Right ventricle myocardium inferior (tissue), 1 donor: ENCODE measurements at regions not wholly inside any gene's neighbourhood (a gene's known extent, or its start where the extent isn't known, plus 50 kb on each side); places are given as distances from the start of the nearest gene placed in this dataset.

ENCODE experiments used
- ATAC-seq: fragments of 200-7000 bp; cut with Tn5 transposase; one replicate; pipeline ENCODE4 v1.9.1; 2020; ENCODE audit warnings: mild to moderate bottlenecking, moderate library complexity
- DNase-seq: peaks from one replicate; pipeline ENCODE4 v3.0.0; 2021; ENCODE audit errors: missing footprints
- intact Hi-C: fragments of 100-400 bp; cut with DNase I; formaldehyde crosslinking; loops from one replicate; pipeline ENCODE4 v1.11.0; 2022
- donor health status: DM: no; HTN: yes; CAD: no; lungs with severe emphysema.

DNA sequence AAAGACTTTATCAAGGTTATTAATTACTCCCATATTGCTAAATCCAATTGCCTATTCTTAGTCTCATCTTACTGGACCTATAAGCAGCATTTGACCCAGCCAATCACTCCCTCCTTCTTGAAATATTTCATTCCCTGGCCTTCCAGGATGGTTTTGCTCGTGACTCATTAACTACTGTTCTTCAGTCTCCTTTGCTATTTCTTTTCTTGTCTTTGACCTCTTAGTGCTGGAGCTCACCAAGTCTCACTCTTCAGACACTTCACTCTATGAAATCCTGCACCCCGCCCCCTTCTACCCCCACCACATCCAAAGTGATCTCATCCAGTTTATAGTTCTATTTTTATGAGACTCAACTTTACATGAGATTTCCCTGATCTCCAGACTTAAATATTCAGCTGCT, 803.1 kb upstream of the WWC1 start:
- ATAC-seq, result no peak
- intact Hi-C loops, result no loop called here

DNA sequence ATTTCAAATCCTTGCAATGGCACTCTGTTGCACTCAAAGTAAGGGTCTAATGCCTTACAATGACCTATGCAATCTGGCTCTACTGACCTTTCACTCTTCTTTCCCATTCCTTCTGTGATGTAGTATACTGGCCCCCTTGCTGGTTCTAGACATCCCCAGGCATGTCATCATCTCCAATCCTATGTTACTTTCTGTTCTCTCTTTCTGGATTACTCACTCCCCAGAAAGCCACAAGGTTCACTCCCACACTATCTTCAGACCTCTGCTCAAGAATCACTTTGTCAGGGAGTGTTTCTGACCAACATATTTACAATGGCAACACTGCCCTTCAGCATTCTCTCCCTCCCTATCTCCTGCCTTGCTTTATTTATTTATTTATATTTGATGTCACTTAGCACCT, 802.2 kb upstream of the WWC1 start:
- intact Hi-C loops, result no loop called here
- DNase-seq (no peak), ATAC-seq (no peak)

More for the DNA sequence above, 803.1 kb upstream of the WWC1 start:
- DNase-seq, result no peak

- DNase-seq, result no peak
- intact Hi-C loops, result no loop called here
- no peak for ATAC-seq
Measured at GRCh38 chr5:167503926-167504720, 787.3 kb upstream of the WWC1 start.

DNA sequence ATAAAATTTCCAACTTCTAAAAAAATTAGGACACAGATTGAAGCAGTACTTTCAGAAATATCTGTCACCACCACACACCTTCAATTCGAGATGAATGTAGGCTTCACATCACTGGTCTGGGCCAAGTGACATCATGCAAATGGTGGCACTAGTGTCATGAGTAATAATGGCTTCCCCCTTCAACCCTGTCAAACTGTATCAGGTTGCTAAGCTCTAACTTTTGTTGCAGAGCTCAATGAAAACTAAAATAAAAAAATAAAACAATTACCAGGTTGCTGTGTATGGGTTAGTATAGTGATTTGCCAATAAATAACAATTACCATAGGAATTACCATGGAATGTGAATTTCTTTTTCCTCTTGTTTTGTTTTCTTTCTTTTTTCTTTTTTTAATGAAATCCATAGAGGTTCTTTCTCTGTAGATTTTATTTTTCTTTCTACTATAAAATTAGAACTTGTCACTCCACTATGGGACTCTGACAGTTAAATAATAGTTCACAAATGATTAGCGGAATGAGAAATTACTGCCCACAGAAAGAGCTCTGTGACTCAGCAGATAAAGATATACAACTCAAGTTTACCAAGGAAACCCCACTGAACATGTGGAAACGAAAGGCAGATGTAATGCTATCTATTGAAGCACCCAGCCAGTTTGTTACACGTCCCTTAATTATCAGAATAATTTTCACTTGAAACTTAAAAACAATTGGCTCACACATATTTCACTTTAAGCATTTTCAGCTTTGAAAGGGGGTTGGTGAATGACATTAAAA, 783.8 kb upstream of the WWC1 start:
- intact Hi-C loops, result no loop called here
- DNase-seq, result no peak
- ATAC-seq, result no peak

DNA sequence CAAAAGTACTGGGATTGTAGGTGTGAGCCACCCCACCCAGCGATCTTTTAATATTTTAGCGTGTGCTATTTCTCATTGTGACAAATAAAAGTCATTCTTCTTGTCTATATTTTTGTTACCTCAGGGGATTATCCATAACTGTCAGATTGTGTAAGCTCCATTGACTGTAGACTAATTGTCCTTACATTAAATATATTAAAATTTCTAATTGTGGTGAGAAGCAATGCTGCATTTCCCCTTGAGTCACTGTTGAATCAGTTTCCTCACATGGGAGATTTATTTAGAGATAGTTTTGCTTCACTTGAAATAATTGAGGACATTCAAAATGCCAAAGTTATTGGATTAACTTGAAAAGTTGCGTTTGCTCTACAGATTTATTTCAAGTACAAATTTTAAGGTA, 782.4 kb upstream of the WWC1 start:
- DNase-seq (no peak), ATAC-seq (no peak)
- intact Hi-C loops, result no loop called here

- ATAC-seq, result no peak
- intact Hi-C loops, result no loop called here
- no peak for DNase-seq
Measured at GRCh38 chr5:167511276-167511675, 780.2 kb upstream of the WWC1 start.

- ATAC-seq, result no peak
- intact Hi-C loops, result no loop called here
- DNase-seq, result no peak
Measured at GRCh38 chr5:167512111-167512510, 779.3 kb upstream of the WWC1 start.

- intact Hi-C loops, result no loop called here
- ATAC-seq (no peak), DNase-seq (no peak)
Measured at GRCh38 chr5:167513381-167513780, 778.1 kb upstream of the WWC1 start.

DNA sequence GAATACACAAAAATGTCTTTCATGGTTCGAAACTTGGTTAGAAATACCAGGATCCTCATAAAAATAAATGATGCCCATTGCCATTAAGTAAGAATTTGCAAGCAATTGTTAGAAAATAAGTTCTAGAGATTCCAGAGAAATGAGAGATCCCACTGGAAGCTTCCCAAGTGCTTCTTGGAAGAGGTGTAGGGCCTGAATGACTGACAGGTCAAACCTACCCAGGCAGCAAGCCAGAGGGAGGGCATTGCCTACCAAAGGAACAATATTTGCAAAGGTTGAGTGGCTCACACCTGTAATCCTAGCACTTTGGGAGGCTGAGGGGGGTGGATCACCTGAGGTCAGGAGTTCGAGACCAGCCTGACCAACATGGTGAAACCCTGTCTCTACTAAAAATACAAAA, 777.0 kb upstream of the WWC1 start:
- intact Hi-C loops, result no loop called here
- ATAC-seq (no peak), DNase-seq (no peak)

GRCh38 chr5:167525004-167525403, 766.4 kb upstream of the WWC1 start:
- intact Hi-C loops, result no loop called here
- DNase-seq (no peak), ATAC-seq (no peak)

GRCh38 chr5:167528651-167529050, 762.8 kb upstream of the WWC1 start:
- ATAC-seq (no peak), DNase-seq (no peak)
- intact Hi-C loops, result no loop called here

- no peak for ATAC-seq
- DNase-seq, result no peak
- intact Hi-C loops, result no loop called here
Measured at GRCh38 chr5:167530548-167530947, 760.9 kb upstream of the WWC1 start.

DNA sequence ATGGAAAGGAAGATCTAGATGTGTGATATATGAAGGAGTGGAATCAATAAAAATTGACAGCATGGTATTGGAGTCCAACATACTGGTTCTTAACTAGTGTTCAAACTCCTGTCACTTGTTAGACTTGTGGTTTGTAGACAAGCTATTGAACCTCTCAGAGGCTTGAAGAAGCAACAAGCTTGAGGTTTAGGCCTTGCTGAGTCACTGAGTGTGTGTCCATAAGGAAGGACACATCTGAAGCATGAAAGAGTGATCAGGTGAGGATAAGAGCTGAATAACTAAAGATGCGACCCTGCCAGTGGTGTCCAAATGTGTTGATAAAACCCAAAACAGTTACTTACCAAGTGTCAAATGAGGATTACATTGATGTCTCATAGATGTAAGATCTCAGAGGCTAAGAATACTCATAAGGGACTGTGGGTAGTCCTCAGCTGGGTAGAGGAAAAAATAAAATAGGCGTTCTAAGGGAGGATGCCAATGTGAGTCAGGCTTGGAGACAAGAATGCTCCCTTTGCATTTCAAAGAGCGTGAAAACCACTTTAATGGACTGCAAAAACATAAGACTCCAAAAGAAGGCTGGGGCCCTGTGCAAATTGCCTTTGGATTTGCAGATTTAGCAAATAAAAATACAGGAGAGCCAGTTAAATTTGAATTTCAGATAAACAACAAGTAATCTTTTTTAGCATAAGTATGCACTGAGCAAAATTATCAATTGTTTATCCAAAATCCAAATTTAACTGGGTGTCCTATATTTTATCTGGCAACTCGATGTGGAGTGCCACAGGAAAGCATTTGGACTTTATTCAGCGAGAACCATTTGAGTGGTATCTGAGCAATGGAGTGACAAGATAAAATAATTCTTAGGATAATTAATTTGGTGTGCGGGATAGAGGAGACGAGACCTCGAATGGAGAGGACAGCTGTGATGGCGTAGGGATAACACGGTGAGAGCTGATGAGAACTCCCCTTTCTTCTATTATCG, 757.3 kb upstream of the WWC1 start:
- intact Hi-C loops, result no loop called here

GRCh38 chr5:167539747-167540146, 751.7 kb upstream of the WWC1 start:
- ATAC-seq, result no peak
- no peak for DNase-seq
- intact Hi-C loops, result no loop called here

More for the DNA sequence above, 757.3 kb upstream of the WWC1 start:
- ATAC-seq (no peak), DNase-seq (no peak)

- DNase-seq, result no peak
- ATAC-seq, result no peak
- intact Hi-C loops, result no loop called here
Measured at GRCh38 chr5:167546270-167546669, 745.2 kb upstream of the WWC1 start.

DNA sequence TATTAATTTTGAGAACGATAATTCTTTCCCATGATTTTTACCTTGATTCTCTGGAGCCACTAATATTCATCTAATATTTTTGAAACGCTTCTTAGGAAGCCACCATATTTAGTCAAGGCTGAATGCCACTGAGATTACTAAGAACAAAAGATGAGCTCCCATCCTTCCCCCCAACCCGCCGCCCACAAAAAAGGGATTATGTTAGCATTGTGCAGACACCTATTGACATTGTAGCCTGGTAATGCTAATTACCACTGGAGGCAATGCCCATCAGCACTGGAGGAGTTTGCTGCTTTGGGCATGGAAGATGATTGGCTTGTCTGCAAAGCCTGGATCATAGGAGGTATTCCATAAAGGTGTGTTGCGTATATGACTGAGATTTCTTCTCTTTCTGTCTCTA, 739.1 kb upstream of the WWC1 start:
- DNase-seq (no peak), ATAC-seq (no peak)
- intact Hi-C loops, result no loop called here

DNA sequence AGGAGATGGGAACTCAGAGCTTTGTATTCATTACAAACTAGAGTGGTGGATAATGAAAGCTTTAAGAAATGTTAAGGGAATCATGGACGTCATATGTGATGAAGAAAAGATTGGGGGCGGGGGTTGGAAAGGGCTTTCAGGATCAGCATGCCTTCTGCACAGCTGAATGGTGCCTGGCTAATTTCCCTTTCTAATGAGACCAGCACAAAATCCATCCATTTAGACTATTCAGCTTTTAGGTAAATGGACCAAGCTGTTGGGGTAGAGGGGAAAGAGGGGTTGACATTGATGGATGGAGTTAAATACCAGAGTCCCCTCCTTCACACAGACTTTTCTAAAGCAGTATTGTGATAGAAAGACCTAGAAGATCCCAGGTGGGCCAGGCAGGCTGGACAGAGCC, 737.9 kb upstream of the WWC1 start:
- DNase-seq, result no peak
- no peak for ATAC-seq
- intact Hi-C loops, result no loop called here

DNA sequence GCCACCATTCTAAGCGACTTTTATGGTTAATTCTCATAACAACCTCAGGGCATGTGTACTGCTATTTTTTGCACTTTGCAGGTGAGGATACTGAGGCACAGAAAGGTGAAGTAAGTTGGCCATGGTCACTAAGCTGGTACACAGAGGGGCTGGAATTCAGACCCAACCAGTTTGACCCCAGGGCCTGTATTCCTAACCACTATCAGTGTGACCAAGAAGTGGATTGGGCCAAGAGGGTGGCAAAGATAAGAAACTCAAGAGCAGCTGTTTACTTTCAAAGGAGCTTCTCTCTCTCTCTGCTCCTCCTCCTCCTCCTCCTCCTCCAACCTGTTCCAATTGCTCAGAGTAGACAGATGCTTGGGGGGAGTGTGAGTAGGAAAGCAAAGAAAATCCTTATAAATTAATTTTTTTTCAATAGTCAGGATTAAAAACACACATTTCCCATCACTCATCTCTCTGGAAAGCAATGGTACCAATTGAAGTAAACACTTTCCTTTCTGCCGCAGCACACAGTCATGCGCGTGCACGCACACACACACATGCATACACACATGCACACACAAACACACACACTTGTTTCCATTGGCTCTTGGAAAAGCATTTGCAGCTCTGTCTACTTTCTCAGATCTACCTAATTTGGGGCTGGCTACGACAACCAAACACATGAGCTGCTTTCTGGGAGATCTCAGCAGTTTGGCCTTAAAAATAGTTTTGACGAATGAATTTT, 736.7 kb upstream of the WWC1 start:
- DNase-seq, result no peak
- no peak for ATAC-seq
- intact Hi-C loops, result no loop called here
